Right atrium auricular region (tissue), 2 donors: ENCODE measurements at regions not wholly inside any gene's neighbourhood (a gene's known extent, or its start where the extent isn't known, plus 50 kb on each side); places are given as distances from the start of the nearest gene placed in this dataset.
"Not testable (repeated sequence)": the region's sequence is repeated elsewhere in the genome, so short reads cannot be mapped to it uniquely, and the experiment has no call there.

Source experiments
- DNase-seq: peaks from one replicate; pipeline ENCODE4 v3.0.0-alpha.2; 2019; ENCODE audit warnings: low spot score
- H3K27ac ChIP-seq, 2 donors: fragments of 200-600 bp; sonication (generic); 1 replicate in 1 of 2; 2 replicates in 1 of 2; pipeline ENCODE4 v1.5.1; 2016 to 2019
- H3K27me3 ChIP-seq, 2 donors: fragments of 200-600 bp; sonication (generic); one replicate each; pipeline versions ENCODE4 v1.5.1 to v1.6.0; 2017 to 2019
- H3K36me3 ChIP-seq: fragments of 200-600 bp; sonication (generic); one replicate; pipeline ENCODE4 v1.5.1; 2016
- H3K4me1 ChIP-seq, 2 donors: fragments of 200-600 bp; sonication (generic); one replicate each; pipeline versions ENCODE4 v1.5.1 to v1.6.0; 2017 to 2019
- H3K4me3 ChIP-seq, 2 donors: fragments of 200-600 bp; sonication (generic); 1 replicate in 1 of 2; 2 replicates in 1 of 2; pipeline ENCODE4 v1.5.1; 2017 to 2019; ENCODE audit warnings: mild to moderate bottlenecking in 1 of 2, moderate library complexity in 1 of 2
- H3K9me3 ChIP-seq, 2 donors: fragments of 200-600 bp; sonication (generic); one replicate each; pipeline ENCODE4 v1.5.1; 2019
- TF ChIP-seq, protein P1 (sequence below), 2 donors: fragments of 200-600 bp; sonication (generic); IDR thresholded peaks; one replicate each; pipeline ENCODE4 v1.5.1; 2019; ENCODE audit warnings: antibody characterized with exemption in 2 of 2

DNA sequence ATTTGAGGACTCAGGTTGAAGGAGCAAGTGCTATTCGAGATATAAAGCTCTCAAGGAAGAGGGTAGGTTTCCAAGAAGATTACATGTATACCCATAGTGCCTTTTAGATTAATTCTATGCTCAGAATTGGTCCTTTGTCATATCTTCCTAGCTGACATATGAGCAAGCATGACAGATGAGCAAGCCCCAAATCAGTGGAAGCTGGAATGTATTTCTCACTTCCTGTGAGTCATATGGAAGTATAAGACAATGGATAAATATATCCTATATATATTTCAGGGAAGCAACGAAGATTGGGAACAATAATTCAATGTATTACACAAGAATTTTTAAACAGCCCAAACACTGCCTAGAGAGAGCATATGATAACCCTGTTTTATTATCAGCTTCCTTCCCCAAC is 674.1 kb upstream of the ATXN7L3B start:
- DNase-seq, result no peak
- H3K4me3 ChIP-seq, result no peak overlapping the region
- H3K27me3 ChIP-seq, result no peaks in the 10 kb centered on the region
- H3K4me1 ChIP-seq, result no peaks in the 10 kb centered on the region
- H3K9me3 ChIP-seq, result no peaks in the 10 kb centered on the region
- H3K36me3 ChIP-seq, result no peaks in the 10 kb centered on the region
- TF ChIP-seq, protein P1, sequence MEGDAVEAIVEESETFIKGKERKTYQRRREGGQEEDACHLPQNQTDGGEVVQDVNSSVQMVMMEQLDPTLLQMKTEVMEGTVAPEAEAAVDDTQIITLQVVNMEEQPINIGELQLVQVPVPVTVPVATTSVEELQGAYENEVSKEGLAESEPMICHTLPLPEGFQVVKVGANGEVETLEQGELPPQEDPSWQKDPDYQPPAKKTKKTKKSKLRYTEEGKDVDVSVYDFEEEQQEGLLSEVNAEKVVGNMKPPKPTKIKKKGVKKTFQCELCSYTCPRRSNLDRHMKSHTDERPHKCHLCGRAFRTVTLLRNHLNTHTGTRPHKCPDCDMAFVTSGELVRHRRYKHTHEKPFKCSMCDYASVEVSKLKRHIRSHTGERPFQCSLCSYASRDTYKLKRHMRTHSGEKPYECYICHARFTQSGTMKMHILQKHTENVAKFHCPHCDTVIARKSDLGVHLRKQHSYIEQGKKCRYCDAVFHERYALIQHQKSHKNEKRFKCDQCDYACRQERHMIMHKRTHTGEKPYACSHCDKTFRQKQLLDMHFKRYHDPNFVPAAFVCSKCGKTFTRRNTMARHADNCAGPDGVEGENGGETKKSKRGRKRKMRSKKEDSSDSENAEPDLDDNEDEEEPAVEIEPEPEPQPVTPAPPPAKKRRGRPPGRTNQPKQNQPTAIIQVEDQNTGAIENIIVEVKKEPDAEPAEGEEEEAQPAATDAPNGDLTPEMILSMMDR (IDR thresholded peaks at IDR 0.05), result no peak
- H3K27ac ChIP-seq, result no peak overlapping the region

DNA sequence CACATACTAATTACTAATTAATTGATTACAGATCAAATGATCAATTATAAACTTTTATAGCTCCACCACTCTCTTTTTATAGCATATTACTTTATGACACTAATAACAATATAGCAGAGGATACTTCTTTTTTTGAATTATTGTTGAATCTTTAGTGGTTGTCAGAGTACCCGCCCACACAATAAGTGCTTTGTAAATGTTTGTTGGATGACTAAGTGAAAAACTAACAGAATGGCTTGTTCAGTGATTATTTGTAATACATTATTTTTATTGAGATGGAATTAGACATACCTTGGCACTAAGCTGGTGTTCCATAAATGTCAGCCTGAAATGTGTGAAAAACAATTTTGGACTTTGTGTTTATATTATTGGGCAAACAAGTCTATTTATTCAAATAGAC is 670.5 kb upstream of the ATXN7L3B start:
- TF ChIP-seq, protein P1 (IDR thresholded peaks at IDR 0.05), result no peak
- Histone ChIP-seq H3K27me3 (no peaks in the 10 kb centered on the region), H3K4me3 (no peak overlapping the region), H3K27ac (no peak overlapping the region), H3K9me3 (no peaks in the 10 kb centered on the region), H3K36me3 (no peaks in the 10 kb centered on the region), H3K4me1 (no peaks in the 10 kb centered on the region)
- DNase-seq, result no peak

DNA sequence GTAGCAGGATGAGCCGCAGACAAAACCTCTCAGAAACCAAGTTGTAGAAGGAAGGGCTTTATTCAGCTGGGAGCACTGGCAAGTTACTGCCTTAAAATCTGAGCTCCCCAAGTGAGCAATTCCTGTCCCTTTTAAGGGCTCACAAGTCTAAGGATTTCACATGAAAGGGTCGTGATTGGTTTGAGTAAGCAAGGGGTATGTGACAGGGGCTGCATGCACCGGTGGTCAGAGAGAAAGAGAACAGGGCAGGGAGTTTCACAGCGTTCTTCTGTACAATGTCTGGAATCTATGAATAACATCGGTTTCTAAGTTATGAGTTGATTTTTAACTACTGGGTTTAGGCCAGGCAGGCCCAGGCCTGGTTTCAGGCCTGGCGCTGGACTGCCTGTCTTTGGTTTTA is 660.3 kb upstream of the ATXN7L3B start:
- H3K4me1 ChIP-seq, H3K9me3 ChIP-seq, H3K27ac ChIP-seq, H3K4me3 ChIP-seq, H3K36me3 ChIP-seq, H3K27me3 ChIP-seq, DNase-seq: not testable (repeated sequence)

DNA sequence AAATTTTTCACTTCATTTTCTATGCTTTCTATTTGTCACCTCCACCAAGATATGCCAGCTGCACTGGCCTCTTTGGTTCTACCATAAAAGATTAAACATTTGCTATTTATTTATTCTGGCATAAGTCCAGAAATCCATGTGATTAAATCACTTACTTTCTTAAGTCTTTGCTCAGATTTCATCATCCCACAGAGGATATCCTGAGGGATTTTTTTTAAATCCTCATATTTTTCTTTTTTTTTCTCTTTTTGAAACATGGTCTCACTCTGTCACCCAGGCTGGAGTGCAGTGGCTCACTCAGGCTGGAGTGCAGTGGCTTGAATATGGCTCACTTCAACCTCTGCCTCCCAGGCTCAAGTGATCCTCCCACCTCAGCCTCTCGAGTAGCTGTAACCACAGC is 645.4 kb upstream of the ATXN7L3B start:
- H3K36me3 ChIP-seq, result no peaks in the 10 kb centered on the region
- H3K9me3 ChIP-seq, result no peaks in the 10 kb centered on the region
- no peak overlapping the region for H3K4me3 ChIP-seq
- TF ChIP-seq, protein P1 (IDR thresholded peaks at IDR 0.05), result no peak
- no peak for DNase-seq
- H3K27me3 ChIP-seq, result no peaks in the 10 kb centered on the region
- no peak overlapping the region for H3K27ac ChIP-seq
- no peaks in the 10 kb centered on the region for H3K4me1 ChIP-seq

DNA sequence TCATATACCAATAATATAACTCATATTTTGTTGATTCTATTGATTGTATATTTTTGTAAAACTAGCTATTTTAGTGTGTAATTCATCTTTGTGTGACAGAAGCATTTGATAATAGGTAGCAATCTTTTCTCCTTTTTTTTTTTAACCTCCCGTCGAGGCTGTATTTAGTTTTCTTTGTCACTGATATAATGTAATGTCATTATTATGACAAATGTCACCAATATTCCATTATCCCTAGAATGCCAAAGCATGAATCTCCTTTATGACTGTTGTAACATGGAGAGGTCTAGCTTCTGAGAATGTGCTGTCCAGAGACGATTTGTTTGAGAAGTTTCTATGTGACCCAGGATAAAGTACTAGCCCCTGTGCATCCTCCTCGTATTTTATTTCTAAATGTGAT is 639.0 kb upstream of the ATXN7L3B start:
- H3K4me3 ChIP-seq, result no peak overlapping the region
- no peak for DNase-seq
- no peaks in the 10 kb centered on the region for H3K36me3 ChIP-seq
- H3K27me3 ChIP-seq, result no peaks in the 10 kb centered on the region
- no peaks in the 10 kb centered on the region for H3K9me3 ChIP-seq
- no peaks in the 10 kb centered on the region for H3K4me1 ChIP-seq
- H3K27ac ChIP-seq, result no peak overlapping the region
- TF ChIP-seq, protein P1 (IDR thresholded peaks at IDR 0.05), result no peak

DNA sequence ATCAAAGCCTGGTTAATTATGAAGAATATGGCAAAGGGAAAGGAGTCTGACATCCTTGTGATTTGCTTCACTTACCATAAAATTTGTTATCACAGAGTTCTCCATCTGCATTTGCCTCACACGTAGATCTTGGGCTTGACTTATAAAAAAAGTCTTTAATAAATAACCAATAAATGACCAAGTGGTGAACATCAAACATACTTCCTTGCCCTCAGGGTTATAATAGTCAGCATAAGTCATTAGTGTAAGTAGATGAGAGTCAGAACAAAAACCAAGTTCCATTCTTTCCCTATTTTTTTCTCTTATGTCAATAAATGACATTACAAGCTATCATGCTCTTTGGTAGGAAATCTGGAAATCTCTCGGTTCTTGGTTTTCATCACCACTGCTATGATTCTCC is 635.4 kb upstream of the ATXN7L3B start:
- Histone ChIP-seq H3K36me3 (no peaks in the 10 kb centered on the region), H3K4me3 (no peak overlapping the region), H3K27me3 (no peaks in the 10 kb centered on the region), H3K9me3 (no peaks in the 10 kb centered on the region), H3K4me1 (no peaks in the 10 kb centered on the region), H3K27ac (no peak overlapping the region)
- DNase-seq, result no peak
- TF ChIP-seq, protein P1 (IDR thresholded peaks at IDR 0.05), result no peak
